Coronary artery (tissue), 2 donors: ENCODE measurements at regions not wholly inside any gene's neighbourhood (a gene's known extent, or its start where the extent isn't known, plus 50 kb on each side); places are given as distances from the start of the nearest gene placed in this dataset.

ENCODE experiments used
- DNase-seq: peaks from one replicate; pipeline ENCODE4 v3.0.0-alpha.2; 2017; ENCODE audit warnings: low spot score
- H3K27ac ChIP-seq, 2 donors: fragments of 200-600 bp; sonication (generic); one replicate each; pipeline ENCODE4 v1.5.1; 2016 to 2019
- H3K4me3 ChIP-seq: fragments of 200-600 bp; sonication (generic); 2 replicates; pipeline ENCODE4 v1.5.1; 2016; ENCODE audit warnings: mild to moderate bottlenecking, moderate library complexity
- TF ChIP-seq, protein P1 (sequence below): fragments of 200-600 bp; sonication (generic); IDR thresholded peaks from one replicate; pipeline ENCODE4 v1.5.1; 2019; ENCODE audit warnings: antibody characterized with exemption

DNA sequence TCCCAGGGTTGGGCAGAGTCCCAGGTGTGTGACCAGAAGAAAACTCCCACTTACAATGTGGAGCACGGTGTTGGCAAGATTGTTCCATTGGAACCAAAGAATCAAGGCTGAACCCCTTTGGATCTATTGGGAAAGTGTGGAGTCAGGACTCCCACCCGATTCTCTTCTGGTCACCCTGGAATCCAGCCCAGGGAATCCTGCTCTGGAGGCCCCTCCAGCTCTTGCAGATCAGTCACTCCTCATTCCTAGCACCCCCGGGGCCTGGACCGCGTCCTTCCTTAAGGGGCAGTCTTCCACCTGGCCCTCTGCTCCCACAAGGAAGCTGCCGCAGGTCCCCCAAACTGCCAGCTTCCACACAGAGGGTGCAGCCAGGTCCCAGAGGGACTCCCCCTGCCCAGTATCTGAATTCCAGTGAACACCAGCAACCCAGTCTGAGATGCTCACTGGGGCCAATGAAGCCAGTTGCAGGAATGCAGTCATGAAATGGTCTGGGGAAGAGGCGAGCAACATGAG, 170.1 kb downstream of the GADD45G start:
- no peak for DNase-seq
- TF ChIP-seq, protein P1, sequence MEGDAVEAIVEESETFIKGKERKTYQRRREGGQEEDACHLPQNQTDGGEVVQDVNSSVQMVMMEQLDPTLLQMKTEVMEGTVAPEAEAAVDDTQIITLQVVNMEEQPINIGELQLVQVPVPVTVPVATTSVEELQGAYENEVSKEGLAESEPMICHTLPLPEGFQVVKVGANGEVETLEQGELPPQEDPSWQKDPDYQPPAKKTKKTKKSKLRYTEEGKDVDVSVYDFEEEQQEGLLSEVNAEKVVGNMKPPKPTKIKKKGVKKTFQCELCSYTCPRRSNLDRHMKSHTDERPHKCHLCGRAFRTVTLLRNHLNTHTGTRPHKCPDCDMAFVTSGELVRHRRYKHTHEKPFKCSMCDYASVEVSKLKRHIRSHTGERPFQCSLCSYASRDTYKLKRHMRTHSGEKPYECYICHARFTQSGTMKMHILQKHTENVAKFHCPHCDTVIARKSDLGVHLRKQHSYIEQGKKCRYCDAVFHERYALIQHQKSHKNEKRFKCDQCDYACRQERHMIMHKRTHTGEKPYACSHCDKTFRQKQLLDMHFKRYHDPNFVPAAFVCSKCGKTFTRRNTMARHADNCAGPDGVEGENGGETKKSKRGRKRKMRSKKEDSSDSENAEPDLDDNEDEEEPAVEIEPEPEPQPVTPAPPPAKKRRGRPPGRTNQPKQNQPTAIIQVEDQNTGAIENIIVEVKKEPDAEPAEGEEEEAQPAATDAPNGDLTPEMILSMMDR, result no peak
- H3K4me3 ChIP-seq, result no peak overlapping the region
- H3K27ac ChIP-seq, result no peak overlapping the region

DNA sequence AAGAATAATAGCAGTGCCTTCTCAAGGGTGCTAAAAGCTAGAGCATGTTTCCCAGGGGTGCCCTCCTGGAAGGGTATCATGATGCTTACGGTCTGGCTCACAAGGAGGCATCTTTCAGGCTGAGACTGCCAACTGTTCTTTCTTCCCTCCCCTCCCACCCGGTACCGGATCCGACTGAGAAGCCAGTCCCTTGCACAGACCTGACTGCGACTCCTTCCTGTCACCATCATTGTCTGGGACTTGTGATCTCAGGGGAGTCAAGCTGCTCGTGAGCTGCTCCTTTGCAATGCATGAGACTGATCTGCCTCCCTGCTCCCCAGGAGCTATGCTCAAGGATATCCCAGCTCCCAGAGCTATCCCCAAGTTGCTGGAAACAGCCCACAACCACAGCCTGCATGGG, 170.8 kb downstream of the GADD45G start:
- no peak overlapping the region for H3K4me3 ChIP-seq
- DNase-seq, result no peak
- TF ChIP-seq, protein P1, result no peak
- no peak overlapping the region for H3K27ac ChIP-seq

DNA sequence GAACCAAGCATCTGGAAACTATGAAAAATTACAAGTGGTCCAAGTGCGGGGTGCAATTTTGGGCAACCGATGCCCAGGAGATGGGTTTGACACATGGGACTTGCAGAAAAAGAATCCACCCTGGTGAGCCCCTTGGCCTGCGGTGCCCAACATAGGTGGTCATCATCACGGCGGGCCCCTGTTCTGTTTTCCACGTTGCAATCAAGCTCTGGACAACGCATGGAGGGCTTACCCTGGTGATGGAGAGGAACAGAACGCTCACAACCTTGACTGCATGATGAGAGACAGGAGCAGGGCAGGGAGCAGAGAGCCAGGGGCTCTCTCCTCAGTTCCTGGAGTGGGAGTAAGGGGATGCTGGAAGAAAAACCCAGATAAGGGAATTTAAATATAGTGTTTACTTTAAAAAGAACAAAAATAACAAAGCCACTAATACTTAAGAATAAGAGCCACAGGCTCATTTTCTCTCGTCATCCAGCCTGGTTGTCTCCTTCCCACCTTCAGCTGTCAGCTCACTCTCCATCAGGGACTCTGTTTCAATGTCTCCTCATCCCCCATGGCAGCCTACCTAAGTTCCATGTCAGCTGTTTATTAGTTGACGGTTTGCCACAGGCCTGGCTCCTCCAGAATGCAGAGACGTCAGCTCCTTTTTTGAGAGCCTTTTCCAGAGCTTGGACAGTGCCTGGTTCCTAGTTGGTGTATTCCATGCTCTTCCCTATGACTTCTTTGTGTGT, 172.1 kb downstream of the GADD45G start:
- H3K4me3 ChIP-seq, result no peak overlapping the region
- DNase-seq, result no peak
- TF ChIP-seq, protein P1, result no peak
- H3K27ac ChIP-seq, result no peak overlapping the region

DNA sequence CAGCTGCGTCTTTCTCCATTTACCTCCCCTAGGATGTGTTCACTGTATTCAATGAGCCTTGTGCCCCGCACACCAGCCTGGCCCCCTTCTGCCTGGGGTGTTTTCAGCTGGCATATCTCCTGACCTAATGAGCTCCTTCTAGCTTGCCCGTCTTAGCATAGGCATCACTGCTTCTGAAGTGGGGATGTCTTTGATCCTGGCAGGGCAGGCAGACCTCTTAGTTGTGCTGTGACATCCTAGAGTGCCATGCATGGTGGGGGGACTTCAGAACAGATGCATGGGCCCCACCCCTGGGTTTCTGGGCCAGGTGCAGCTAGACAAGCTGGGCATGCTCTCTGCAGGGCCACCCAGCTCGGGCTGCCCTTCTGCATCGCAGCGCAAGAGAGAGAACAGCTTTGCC, 172.7 kb downstream of the GADD45G start:
- H3K4me3 ChIP-seq, result no peak overlapping the region

DNA sequence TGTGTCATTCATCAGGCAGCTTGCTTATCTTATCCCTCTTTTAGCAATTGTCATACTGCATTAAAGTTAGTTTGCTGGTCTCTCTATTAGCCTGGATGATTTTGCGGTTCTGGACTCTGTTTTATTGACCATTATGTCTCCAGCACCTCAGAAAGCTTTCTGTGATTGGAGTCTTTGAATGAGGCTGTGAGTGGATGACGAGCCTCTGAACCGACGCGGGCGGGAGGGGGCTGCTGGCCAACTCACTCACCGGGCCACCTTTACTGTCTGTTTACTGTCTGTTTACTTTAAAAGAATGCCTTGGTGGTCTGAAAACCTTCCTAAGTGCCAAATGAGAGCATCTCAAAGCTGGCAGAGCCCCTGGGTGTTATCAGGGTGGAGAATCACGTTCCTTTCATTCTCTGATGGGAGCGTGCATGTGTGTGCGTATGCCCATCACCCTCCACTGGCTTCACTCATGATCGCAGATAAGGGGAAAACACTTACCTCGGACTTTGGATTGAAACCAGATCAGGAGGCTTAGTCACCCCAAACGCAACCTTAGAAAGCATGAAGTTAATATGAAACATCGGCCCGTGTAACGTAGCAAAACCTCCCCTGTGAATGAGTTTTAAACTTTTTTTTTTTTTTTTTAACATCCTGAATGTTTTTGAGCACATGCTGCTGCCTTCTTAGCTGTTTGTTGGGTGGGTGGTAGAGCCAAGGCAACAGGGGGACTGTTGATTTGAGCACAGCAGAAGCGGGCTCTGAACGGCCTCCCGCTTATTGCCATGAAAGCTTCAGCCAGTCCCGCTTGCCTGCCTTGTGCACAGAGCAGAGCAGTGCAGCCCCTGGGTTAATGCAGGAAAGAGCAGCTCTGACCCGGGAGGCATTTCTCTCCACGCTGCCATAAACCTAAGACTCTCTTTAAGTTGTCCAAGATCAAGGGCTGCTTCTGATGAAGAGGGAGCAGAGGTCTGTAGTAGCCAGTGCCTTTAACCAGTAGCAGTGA, 173.6 kb downstream of the GADD45G start:
- TF ChIP-seq, protein P1, result no peak
- H3K4me3 ChIP-seq, result no peak overlapping the region
- H3K27ac ChIP-seq, result no peak overlapping the region
- no peak for DNase-seq

More for the DNA sequence above, 172.7 kb downstream of the GADD45G start:
- H3K27ac ChIP-seq, result no peak overlapping the region
- TF ChIP-seq, protein P1, result no peak
- DNase-seq, result no peak

DNA sequence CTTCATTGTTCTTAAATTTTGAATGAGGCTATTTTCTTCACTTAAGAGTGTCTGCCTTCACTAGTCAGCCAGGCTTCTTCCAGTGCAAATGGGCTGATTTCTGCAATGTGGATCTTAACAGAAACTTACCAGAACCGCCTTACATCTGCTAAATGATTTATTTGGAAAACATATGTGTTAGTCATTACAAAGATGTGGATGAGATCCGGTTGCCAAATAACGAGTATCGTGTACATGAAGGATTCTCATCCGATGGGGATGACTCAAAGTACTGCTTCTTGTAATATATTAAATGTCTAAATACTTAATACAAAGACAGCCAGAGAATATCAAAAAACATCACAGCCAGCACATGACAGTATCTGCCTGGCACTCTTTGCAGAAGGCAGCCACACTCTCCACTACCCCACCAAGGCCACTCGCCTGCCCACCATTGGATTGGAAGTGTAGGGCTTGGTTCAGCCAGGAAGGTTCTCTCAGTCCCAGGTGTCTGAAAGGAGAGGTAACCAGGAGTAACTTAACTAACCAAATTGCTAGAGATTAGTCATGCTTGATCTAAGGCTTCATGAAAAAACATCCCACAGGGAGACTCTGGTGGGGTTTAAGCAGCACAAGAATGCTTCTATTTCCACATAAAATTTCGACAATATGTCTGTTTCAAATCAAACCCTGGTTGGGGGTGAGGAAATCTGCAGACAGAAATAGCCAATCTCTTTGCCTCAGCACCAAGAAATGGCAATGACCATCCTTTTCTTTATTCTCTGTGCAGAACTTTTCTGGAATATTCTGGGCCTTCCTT, 174.8 kb downstream of the GADD45G start:
- TF ChIP-seq, protein P1, result no peak
- no peak for DNase-seq
- no peak overlapping the region for H3K4me3 ChIP-seq
- H3K27ac ChIP-seq, result no peak overlapping the region
